Endothelial cell of umbilical vein (primary cell): ENCODE measurements at regions not wholly inside any gene's neighbourhood (a gene's known extent, or its start where the extent isn't known, plus 50 kb on each side); places are given as distances from the start of the nearest gene placed in this dataset.

ENCODE experiments used
- BruUV-seq: library from RNA; stranded (reverse); fragments of 400-500 nt; replicated peaks from 2 replicates; lab custom pipeline; 2021; lab: Mats Ljungman, UMichigan
- CTCF ChIA-PET: fragments of 300-600, 350-600 bp; sonication (Branson Sonifier 250); formaldehyde crosslinking; loops from one replicate; lab custom pipeline; 2021; ENCODE audit warnings: antibody characterized with exemption, inconsistent platforms; lab: Charles Lee
- POLR2A ChIA-PET: fragments of 300-600, 350-600 bp; sonication (Branson Sonifier 250); formaldehyde crosslinking; loops from one replicate; lab custom pipeline; 2021; ENCODE audit warnings: antibody characterized with exemption, inconsistent platforms; lab: Charles Lee
- DNase-seq: peaks from one replicate; pipeline ENCODE4 v3.0.0-alpha.2; 2011; ENCODE audit warnings: low read depth, low spot score
- FAIRE-seq: peaks from 2 replicates; lab custom pipeline; 2011; peaks lifted over from hg19 to GRCh38; lab: Jason Lieb, UNC
- H2AFZ ChIP-seq: 2 replicates; pipeline ENCODE4 v1.6.0; 2012; ENCODE audit warnings: low read depth, low read length, control low read depth, inconsistent platforms
- H3K27ac ChIP-seq: 2 replicates; pipeline ENCODE4 v1.5.1; 2011; ENCODE audit warnings: low read depth, mild to moderate bottlenecking, control low read depth, low read length, moderate library complexity; ENCODE audit not compliant: insufficient read depth
- H3K27me3 ChIP-seq, 2 experiments: 2 replicates each; pipeline versions ENCODE4 v1.6.0 to v1.6.1; 2011; ENCODE audit warnings: low read length in 2 of 2, mixed read lengths in 1 of 2; ENCODE audit not compliant: control insufficient read depth in 2 of 2, insufficient read depth in 2 of 2
- H3K36me3 ChIP-seq, 2 experiments: 2 replicates in 1 of 2; 3 replicates in 1 of 2; pipeline ENCODE4 v1.5.1; 2011; ENCODE audit warnings: low read length in 2 of 2, mild to moderate bottlenecking in 1 of 2, moderate library complexity in 1 of 2; ENCODE audit not compliant: control insufficient read depth in 2 of 2, insufficient read depth in 2 of 2; ENCODE audit errors: extremely low read depth in 1 of 2
- H3K4me1 ChIP-seq: 3 replicates; pipeline ENCODE4 v1.5.1; 2011; ENCODE audit warnings: mild to moderate bottlenecking, low read length; ENCODE audit not compliant: control insufficient read depth, insufficient read depth; ENCODE audit errors: extremely low read depth
- H3K4me2 ChIP-seq: 2 replicates; pipeline ENCODE4 v1.6.1; 2011; ENCODE audit warnings: low read length, control low read depth, mixed read lengths; ENCODE audit not compliant: insufficient read depth
- H3K4me3 ChIP-seq, 3 experiments: fragments of 200-600 bp in 1 of 3; sonication (generic), shearing (Covaris generic) in 1 of 3; replicated peaks in 1 of 3; 2 replicates each; pipeline ENCODE4 v1.5.1; 2011 to 2016; ENCODE audit warnings: control low read depth in 3 of 3, low read length in 3 of 3, mild to moderate bottlenecking in 2 of 3, inconsistent platforms in 1 of 3, low read depth in 1 of 3, moderate library complexity in 1 of 3; ENCODE audit not compliant: insufficient read depth in 1 of 3
- H3K79me2 ChIP-seq: 2 replicates; pipeline ENCODE4 v1.6.0; 2012; ENCODE audit warnings: low read length, inconsistent platforms; ENCODE audit not compliant: control insufficient read depth, insufficient read depth
- H3K9ac ChIP-seq: replicated peaks from 2 replicates; pipeline ENCODE3; 2011; ENCODE audit warnings: low read length, control low read depth; ENCODE audit not compliant: insufficient read depth; ENCODE audit errors: extremely low read depth
- H3K9me1 ChIP-seq: replicated peaks from 3 replicates; pipeline ENCODE4 v1.6.0; 2011; ENCODE audit warnings: mild to moderate bottlenecking, low read length; ENCODE audit not compliant: control insufficient read depth, insufficient read depth; ENCODE audit errors: extremely low read depth
- H3K9me3 ChIP-seq: replicated peaks from 2 replicates; pipeline ENCODE4 v1.5.1; 2012; ENCODE audit warnings: low read length, inconsistent platforms; ENCODE audit not compliant: control insufficient read depth, insufficient read depth
- H4K20me1 ChIP-seq: replicated peaks from 2 replicates; pipeline ENCODE3; 2011; ENCODE audit warnings: mild to moderate bottlenecking, low read length; ENCODE audit not compliant: control insufficient read depth, insufficient read depth; ENCODE audit errors: extremely low read depth
- EZH2 ChIP-seq: IDR thresholded peaks from 2 replicates; pipeline ENCODE4 v1.6.1; 2012; ENCODE audit warnings: borderline replicate concordance, low read depth, mild to moderate bottlenecking, moderate library complexity, low read length, inconsistent platforms; ENCODE audit not compliant: severe bottlenecking
- FOS ChIP-seq: IDR thresholded peaks from 2 replicates; pipeline ENCODE4 v1.6.1; 2011; ENCODE audit warnings: mild to moderate bottlenecking, low read length, moderate library complexity, borderline replicate concordance; ENCODE audit not compliant: insufficient read depth
- GATA2 ChIP-seq: IDR thresholded peaks from 2 replicates; pipeline ENCODE4 v1.7.0; 2011; ENCODE audit warnings: low read depth, mild to moderate bottlenecking, moderate library complexity, mixed read lengths, low read length; ENCODE audit not compliant: insufficient read length, insufficient read depth
- JUN ChIP-seq: IDR thresholded peaks from 2 replicates; pipeline ENCODE4 v1.6.1; 2011; ENCODE audit warnings: borderline replicate concordance, low read depth; ENCODE audit not compliant: insufficient read length, insufficient read depth
- MYC ChIP-seq: IDR thresholded peaks from one replicate; pipeline ENCODE4 v1.6.1; 2011; ENCODE audit warnings: mild to moderate bottlenecking, low read depth, low read length
- POLR2A ChIP-seq: IDR thresholded peaks from 2 replicates; pipeline ENCODE4 v1.6.1; 2012; ENCODE audit warnings: low read depth, mild to moderate bottlenecking, control low read depth, low read length
- POLR2AphosphoS5 ChIP-seq: IDR thresholded peaks from 2 replicates; pipeline ENCODE4 v1.6.1; 2012; ENCODE audit warnings: low read depth, mild to moderate bottlenecking, control low read depth, low read length, moderate library complexity; ENCODE audit not compliant: insufficient read depth
- dilution Hi-C: fragments of 300-500 bp; cut with MboI; formaldehyde crosslinking; loops from one replicate; pipeline ENCODE4 v1.15.0; 2019; ENCODE audit warnings: low sequenced_read_pairs; ENCODE audit not compliant: extremely low pct_ligation_motif_present
- intact Hi-C: fragments of 100-400 bp; cut with micrococcal nuclease; formaldehyde crosslinking; loops from one replicate; pipeline ENCODE4 v1.10.0; 2022
- TF ChIP-seq, protein P1 (sequence below): IDR thresholded peaks from 2 replicates; pipeline ENCODE4 v1.6.1; 2011; ENCODE audit not compliant: insufficient read depth, insufficient read length
- TF ChIP-seq, protein P2 (sequence below), 2 donors: IDR thresholded peaks; 1 replicate in 1 of 2; 2 replicates in 1 of 2; pipeline ENCODE4 v1.5.1; 2011; ENCODE audit warnings: low read length in 2 of 2, mild to moderate bottlenecking in 2 of 2, moderate library complexity in 2 of 2, control low read depth in 1 of 2, inconsistent platforms in 1 of 2, low read depth in 1 of 2; ENCODE audit not compliant: insufficient read depth in 1 of 2; ENCODE audit errors: extremely low read depth in 1 of 2

DNA sequence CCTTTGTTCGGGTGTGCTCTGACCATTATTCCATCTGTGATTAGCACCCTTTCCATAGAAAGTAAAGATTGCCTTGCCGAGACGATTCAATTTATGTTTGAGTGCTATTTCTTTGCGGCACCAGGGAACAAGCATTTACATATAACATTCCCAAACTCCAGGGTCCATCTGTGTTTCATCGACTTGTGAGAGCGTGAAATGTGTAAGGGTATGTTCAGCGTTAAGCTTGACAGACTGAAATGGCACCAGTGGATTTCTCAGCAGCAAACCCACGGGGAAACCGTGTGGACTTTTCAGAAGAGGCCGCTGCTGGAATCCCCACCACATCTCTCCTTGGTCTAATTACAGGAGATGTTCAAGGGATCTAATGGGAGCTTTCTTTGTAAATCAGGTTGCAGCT lies 270.5 kb downstream of the TCERG1L start:
- no peak overlapping the region for H3K27ac ChIP-seq
- H3K9me1 ChIP-seq = no peaks in the 10 kb centered on the region
- BruUV-seq = no TSS peak
- no peaks in the 10 kb centered on the region for H3K4me1 ChIP-seq
- H3K4me2 ChIP-seq = no peak overlapping the region
- POLR2A ChIA-PET = no interaction called here
- dilution Hi-C loops (no loop called here), intact Hi-C loops (no loop called here)
- H3K4me3 ChIP-seq = no peak overlapping the region
- H3K9ac ChIP-seq = no peak overlapping the region
- FAIRE-seq (no peak), DNase-seq (no peak)
- no peak for TF ChIP-seq JUN
- TF ChIP-seq POLR2AphosphoS5 = no peak
- TF ChIP-seq, protein P1, sequence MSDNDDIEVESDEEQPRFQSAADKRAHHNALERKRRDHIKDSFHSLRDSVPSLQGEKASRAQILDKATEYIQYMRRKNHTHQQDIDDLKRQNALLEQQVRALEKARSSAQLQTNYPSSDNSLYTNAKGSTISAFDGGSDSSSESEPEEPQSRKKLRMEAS = no peak
- TF ChIP-seq POLR2A = no peak
- TF ChIP-seq, protein P2, sequence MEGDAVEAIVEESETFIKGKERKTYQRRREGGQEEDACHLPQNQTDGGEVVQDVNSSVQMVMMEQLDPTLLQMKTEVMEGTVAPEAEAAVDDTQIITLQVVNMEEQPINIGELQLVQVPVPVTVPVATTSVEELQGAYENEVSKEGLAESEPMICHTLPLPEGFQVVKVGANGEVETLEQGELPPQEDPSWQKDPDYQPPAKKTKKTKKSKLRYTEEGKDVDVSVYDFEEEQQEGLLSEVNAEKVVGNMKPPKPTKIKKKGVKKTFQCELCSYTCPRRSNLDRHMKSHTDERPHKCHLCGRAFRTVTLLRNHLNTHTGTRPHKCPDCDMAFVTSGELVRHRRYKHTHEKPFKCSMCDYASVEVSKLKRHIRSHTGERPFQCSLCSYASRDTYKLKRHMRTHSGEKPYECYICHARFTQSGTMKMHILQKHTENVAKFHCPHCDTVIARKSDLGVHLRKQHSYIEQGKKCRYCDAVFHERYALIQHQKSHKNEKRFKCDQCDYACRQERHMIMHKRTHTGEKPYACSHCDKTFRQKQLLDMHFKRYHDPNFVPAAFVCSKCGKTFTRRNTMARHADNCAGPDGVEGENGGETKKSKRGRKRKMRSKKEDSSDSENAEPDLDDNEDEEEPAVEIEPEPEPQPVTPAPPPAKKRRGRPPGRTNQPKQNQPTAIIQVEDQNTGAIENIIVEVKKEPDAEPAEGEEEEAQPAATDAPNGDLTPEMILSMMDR (IDR thresholded peaks at IDR 0.05; ENCODE audit: extremely low read depth in 1 of 2, insufficient read depth in 1 of 2, low read depth in 1 of 2, low read length in 2 of 2) = no peak
- TF ChIP-seq FOS = no peak
- TF ChIP-seq EZH2 = no peak
- no peak for TF ChIP-seq MYC
- TF ChIP-seq GATA2 = no peak
- no peaks in the 10 kb centered on the region for H3K79me2 ChIP-seq
- no peaks in the 10 kb centered on the region for H3K36me3 ChIP-seq
- no peak overlapping the region for H2AFZ ChIP-seq
- CTCF ChIA-PET = no interaction called here
- no peaks in the 10 kb centered on the region for H3K27me3 ChIP-seq
- no peaks in the 10 kb centered on the region for H4K20me1 ChIP-seq
- no peaks in the 10 kb centered on the region for H3K9me3 ChIP-seq
